ENCODE measurements at regions not wholly inside any gene's neighbourhood (a gene's known extent, or its start where the extent isn't known, plus 50 kb on each side); places are given as distances from the start of the nearest gene placed in this dataset.

DNA sequence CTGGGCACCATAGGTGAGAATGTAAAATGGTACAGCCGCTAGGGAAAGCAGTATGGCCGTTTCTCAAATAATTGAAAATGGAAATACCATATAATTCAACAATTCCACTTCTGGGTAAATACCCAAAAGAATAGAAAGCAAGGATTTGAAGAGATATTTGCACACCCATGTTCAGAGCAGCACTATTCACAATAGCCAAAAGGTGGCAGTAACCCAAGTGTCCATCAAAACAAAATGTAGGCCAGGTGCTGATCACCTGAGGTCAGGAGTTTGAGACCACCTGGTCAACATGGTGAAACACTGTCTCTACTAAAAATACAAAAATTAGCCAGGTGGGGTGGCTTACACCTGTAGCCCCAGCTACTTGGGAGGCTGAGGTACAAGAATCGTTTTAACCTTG is 62.1 kb downstream of the OLIG1 start:
- ChIA-PET CTCF (interaction anchor here (0.7 kb wide), 1 partner anchor 183 kb away, joined by 3 read pairs; no protein-coding TSS in a partner anchor), POLR2A (no interaction called here)
- Histone ChIP-seq H3K9me3 (ENCODE audit: control insufficient read depth, insufficient read depth, low read length) (no peaks in the 10 kb centered on the region), H3K27me3 (ENCODE audit: control insufficient read depth, insufficient read depth, low read length) (peaks cover 36% of the 10 kb centered on the region), H3K4me3 (ENCODE audit: low read depth, low read length) (no peak overlapping the region), H3K27ac (ENCODE audit: low read depth, low read length) (no peak overlapping the region)
- TF ChIP-seq, protein P1, sequence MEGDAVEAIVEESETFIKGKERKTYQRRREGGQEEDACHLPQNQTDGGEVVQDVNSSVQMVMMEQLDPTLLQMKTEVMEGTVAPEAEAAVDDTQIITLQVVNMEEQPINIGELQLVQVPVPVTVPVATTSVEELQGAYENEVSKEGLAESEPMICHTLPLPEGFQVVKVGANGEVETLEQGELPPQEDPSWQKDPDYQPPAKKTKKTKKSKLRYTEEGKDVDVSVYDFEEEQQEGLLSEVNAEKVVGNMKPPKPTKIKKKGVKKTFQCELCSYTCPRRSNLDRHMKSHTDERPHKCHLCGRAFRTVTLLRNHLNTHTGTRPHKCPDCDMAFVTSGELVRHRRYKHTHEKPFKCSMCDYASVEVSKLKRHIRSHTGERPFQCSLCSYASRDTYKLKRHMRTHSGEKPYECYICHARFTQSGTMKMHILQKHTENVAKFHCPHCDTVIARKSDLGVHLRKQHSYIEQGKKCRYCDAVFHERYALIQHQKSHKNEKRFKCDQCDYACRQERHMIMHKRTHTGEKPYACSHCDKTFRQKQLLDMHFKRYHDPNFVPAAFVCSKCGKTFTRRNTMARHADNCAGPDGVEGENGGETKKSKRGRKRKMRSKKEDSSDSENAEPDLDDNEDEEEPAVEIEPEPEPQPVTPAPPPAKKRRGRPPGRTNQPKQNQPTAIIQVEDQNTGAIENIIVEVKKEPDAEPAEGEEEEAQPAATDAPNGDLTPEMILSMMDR (IDR thresholded peaks at IDR 0.05; ENCODE audit: low read depth, low read length), result no peak
- DNase-seq (ENCODE audit: low read depth, low spot score), result no peak

DNA sequence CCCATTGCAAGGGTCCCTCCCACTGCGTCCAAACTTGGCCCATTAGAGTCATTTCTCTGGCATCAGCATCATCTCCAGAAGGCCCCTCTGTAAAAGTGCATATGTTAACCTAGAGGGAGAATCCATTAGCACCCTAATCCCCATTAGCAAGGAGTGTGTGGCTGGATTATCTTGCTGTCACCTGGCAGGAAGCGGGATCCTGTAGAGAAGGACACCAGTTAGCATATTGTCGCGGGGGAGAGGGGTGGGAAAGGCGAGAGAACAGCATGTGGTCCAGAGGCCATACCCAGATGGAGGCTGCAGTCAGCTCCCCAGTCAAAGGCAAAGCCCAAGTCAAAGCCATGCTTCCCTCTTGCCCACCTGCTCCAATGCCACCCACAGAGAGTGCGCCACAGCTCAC is 64.0 kb downstream of the OLIG1 start:
- TF ChIP-seq, protein P1 (IDR thresholded peaks at IDR 0.05; ENCODE audit: low read depth, low read length), result no peak

DNA sequence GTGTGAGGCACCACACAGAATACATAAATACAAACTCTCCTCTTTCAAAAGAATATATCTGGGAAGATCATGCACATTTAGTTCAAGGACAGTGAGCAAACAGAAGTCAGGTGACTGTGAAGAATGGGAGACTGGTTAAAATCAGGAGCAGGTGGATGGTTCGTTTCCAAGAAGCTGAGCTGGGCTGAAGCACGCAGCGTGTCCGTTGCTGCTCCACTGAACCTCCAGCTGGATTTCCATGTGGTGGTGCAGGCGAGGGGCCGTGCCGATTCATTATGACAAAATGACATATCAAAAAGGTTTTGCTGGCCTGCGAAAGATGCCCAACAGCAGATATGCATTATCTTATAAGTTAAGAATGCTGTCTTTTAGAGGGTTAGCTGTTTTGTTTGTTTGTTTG is 66.0 kb downstream of the OLIG1 start:
- POLR2A ChIA-PET, result no interaction called here
- H3K27ac ChIP-seq (ENCODE audit: low read depth, low read length), result no peak overlapping the region
- TF ChIP-seq, protein P1 (IDR thresholded peaks at IDR 0.05; ENCODE audit: low read depth, low read length), result no peak
- no peaks in the 10 kb centered on the region for H3K9me3 ChIP-seq (ENCODE audit: control insufficient read depth, insufficient read depth, low read length)
- H3K27me3 ChIP-seq (ENCODE audit: control insufficient read depth, insufficient read depth, low read length), result peaks cover 26% of the 10 kb centered on the region
- CTCF ChIA-PET, result interaction anchor here (1.2 to 1.3 kb wide), 2 partner anchors 9 to 142 kb away, joined by 3 to 6 read pairs; no protein-coding TSS in a partner anchor
- no peak overlapping the region for H3K4me3 ChIP-seq (ENCODE audit: low read depth, low read length)
- no peak for DNase-seq (ENCODE audit: low read depth, low spot score)

More for the DNA sequence above, 64.0 kb downstream of the OLIG1 start:
- peaks cover 26% of the 10 kb centered on the region for H3K27me3 ChIP-seq (ENCODE audit: control insufficient read depth, insufficient read depth, low read length)
- no peak for DNase-seq (ENCODE audit: low read depth, low spot score)
- POLR2A ChIA-PET, result no interaction called here
- no peak overlapping the region for H3K4me3 ChIP-seq (ENCODE audit: low read depth, low read length)
- H3K9me3 ChIP-seq (ENCODE audit: control insufficient read depth, insufficient read depth, low read length), result no peaks in the 10 kb centered on the region
- no peak overlapping the region for H3K27ac ChIP-seq (ENCODE audit: low read depth, low read length)
- CTCF ChIA-PET, result interaction anchor here (1.3 to 1.5 kb wide), 2 partner anchors 139 to 194 kb away, joined by 3 to 4 read pairs; no protein-coding TSS in a partner anchor

DNA sequence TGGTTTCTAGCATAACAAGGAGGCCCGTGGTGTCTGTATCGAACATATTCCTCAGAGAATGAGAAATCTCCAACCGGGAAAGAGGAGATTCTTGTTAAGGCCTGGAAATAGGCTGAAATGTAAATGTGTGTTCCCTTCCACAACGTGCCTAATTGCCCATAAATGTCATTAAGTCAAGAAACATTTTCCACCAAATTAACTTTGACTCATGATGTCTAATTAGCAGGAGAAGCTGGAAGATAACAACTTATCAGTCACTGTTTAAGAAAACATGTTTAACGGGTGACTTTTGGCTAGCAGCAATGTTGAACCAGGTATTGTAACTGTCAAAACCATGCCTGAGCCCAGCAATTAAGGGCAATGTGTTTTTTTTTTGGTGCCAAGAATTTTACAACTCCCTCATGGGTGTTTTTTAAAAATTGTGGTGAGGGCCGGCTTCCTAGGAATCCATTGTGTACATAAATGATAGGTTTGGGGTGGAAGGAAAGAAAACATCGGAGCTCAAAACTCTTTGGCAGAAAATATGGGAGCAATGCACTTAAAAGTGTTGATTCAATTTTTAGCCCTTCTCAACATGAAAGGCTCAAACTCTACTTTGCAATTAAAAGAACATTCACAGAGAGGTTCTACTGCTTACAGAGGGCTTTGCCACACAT is 67.0 kb downstream of the OLIG1 start:
- no peak for DNase-seq (ENCODE audit: low read depth, low spot score)
- peaks cover 21% of the 10 kb centered on the region for H3K27me3 ChIP-seq (ENCODE audit: control insufficient read depth, insufficient read depth, low read length)
- no peak overlapping the region for H3K4me3 ChIP-seq (ENCODE audit: low read depth, low read length)
- TF ChIP-seq, protein P1 (IDR thresholded peaks at IDR 0.05; ENCODE audit: low read depth, low read length), result no peak
- POLR2A ChIA-PET, result no interaction called here
- H3K27ac ChIP-seq (ENCODE audit: low read depth, low read length), result no peak overlapping the region
- H3K9me3 ChIP-seq (ENCODE audit: control insufficient read depth, insufficient read depth, low read length), result no peaks in the 10 kb centered on the region
- CTCF ChIA-PET, result interaction anchor here (1.2 to 1.3 kb wide), 2 partner anchors 10 to 143 kb away, joined by 3 to 6 read pairs; no protein-coding TSS in a partner anchor

DNA sequence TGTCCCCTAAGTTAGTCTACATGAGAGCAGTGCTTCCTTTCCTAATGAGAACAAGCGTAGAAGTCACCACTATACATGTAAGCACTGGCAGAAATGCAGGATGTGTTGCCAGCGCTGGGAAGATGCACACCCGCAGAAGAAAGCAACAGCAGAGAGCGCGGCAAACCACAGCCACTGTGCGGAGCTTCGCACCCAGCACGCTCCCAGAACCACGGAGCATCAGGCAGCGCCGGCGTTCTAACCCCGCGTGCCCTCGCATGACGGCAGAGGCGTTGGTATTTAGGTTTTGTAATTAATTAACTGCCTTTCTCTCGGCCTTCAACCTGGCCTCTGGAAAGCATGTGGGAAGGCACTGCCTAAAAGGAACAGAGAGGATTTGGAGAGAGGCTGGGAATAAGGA is 69.1 kb downstream of the OLIG1 start:
- H3K9me3 ChIP-seq (ENCODE audit: control insufficient read depth, insufficient read depth, low read length), result no peaks in the 10 kb centered on the region
- H3K27me3 ChIP-seq (ENCODE audit: control insufficient read depth, insufficient read depth, low read length), result peaks cover 17% of the 10 kb centered on the region
- DNase-seq (ENCODE audit: low read depth, low spot score), result no peak
- no peak overlapping the region for H3K4me3 ChIP-seq (ENCODE audit: low read depth, low read length)
- H3K27ac ChIP-seq (ENCODE audit: low read depth, low read length), result no peak overlapping the region
- TF ChIP-seq, protein P1 (IDR thresholded peaks at IDR 0.05; ENCODE audit: low read depth, low read length), result no peak
- CTCF ChIA-PET, result no interaction called here
- POLR2A ChIA-PET, result no interaction called here

Data from AG04450 (cell line).